ENCODE measurements at regions not wholly inside any gene's neighbourhood (a gene's known extent, or its start where the extent isn't known, plus 50 kb on each side); places are given as distances from the start of the nearest gene placed in this dataset.

DNA sequence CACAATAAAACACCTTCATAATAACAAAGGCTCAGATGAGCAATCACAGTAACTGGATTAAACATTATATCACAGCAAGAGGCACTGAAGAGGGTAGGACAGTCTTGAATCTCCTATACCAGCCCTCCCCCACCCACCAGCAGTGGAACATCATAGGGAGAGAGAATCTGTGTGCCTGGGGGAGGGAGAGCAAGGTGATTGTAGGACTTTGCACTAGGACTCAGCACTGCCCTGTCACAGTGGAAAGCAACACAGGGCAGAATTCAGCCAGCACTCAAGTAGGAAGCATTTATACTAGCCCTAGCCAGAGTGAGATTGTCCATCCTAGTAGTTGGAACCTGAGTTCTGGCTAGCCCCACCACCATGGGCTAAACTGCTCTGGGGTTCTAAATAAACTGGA lies 400.2 kb downstream of the HAO1 start:
- Histone ChIP-seq H3K36me3 (ENCODE audit: insufficient read depth, low read length) (no peaks in the 10 kb centered on the region), H3K79me2 (ENCODE audit: insufficient read depth, low read length) (no peaks in the 10 kb centered on the region), H3K4me2 (ENCODE audit: insufficient read depth, low read length) (no peak overlapping the region), H3K4me1 (ENCODE audit: insufficient read depth, low read length) (no peaks in the 10 kb centered on the region), H3K27ac (ENCODE audit: low read length) (no peak overlapping the region), H3K4me3 (ENCODE audit: low read depth in 1 of 2, low read length in 2 of 2) (no peak overlapping the region), H3K27me3 (ENCODE audit: insufficient read depth, low read length, poor library complexity) (peaks cover 3% of the 10 kb centered on the region), H4K20me1 (ENCODE audit: insufficient read depth, low read length) (no peaks in the 10 kb centered on the region), H2AFZ (ENCODE audit: low read depth, low read length) (no peak overlapping the region), H3K9ac (ENCODE audit: low read depth, low read length) (no peak overlapping the region), H3K9me3 (ENCODE audit: insufficient read depth, low read length, severe bottlenecking) (no peaks in the 10 kb centered on the region)
- ATAC-seq (ENCODE audit: insufficient read depth, low read depth) (no peak), DNase-seq (no peak)
- no peak for TF ChIP-seq EZH2 (IDR thresholded peaks at IDR 0.05; ENCODE audit: borderline replicate concordance, low read depth, low read length, severe bottlenecking)

- H3K9me3 ChIP-seq (ENCODE audit: insufficient read depth, low read length, severe bottlenecking), result no peaks in the 10 kb centered on the region
- H3K36me3 ChIP-seq (ENCODE audit: insufficient read depth, low read length), result no peaks in the 10 kb centered on the region
- no peak overlapping the region for H3K9ac ChIP-seq (ENCODE audit: low read depth, low read length)
- H4K20me1 ChIP-seq (ENCODE audit: insufficient read depth, low read length), result no peaks in the 10 kb centered on the region
- no peak overlapping the region for H3K27ac ChIP-seq (ENCODE audit: low read length)
- ATAC-seq (ENCODE audit: insufficient read depth, low read depth) (no peak), DNase-seq (no peak)
- H3K79me2 ChIP-seq (ENCODE audit: insufficient read depth, low read length), result no peaks in the 10 kb centered on the region
- H3K27me3 ChIP-seq (ENCODE audit: insufficient read depth, low read length, poor library complexity), result peaks cover 3% of the 10 kb centered on the region
- TF ChIP-seq CTCF (IDR thresholded peaks at IDR 0.05; ENCODE audit: borderline replicate concordance, extremely low read depth, low read length, poor library complexity, severe bottlenecking), result no peak
- no peak for TF ChIP-seq EZH2 (IDR thresholded peaks at IDR 0.05; ENCODE audit: borderline replicate concordance, low read depth, low read length, severe bottlenecking)
- H2AFZ ChIP-seq (ENCODE audit: low read depth, low read length), result no peak overlapping the region
- H3K4me2 ChIP-seq (ENCODE audit: insufficient read depth, low read length), result no peak overlapping the region
- no peak overlapping the region for H3K4me3 ChIP-seq (ENCODE audit: low read depth in 1 of 2, low read length in 2 of 2)
- H3K4me1 ChIP-seq (ENCODE audit: insufficient read depth, low read length), result no peaks in the 10 kb centered on the region
These were observed 399.3 kb downstream of the HAO1 start for GRCh38 chr20:7540923-7541322.

GRCh38 chr20:7571101-7571500 lies 369.2 kb downstream of the HAO1 start:
- Histone ChIP-seq H3K9me3 (ENCODE audit: insufficient read depth, low read length, severe bottlenecking) (no peaks in the 10 kb centered on the region), H4K20me1 (ENCODE audit: insufficient read depth, low read length) (no peaks in the 10 kb centered on the region), H3K9ac (ENCODE audit: low read depth, low read length) (no peak overlapping the region), H3K4me2 (ENCODE audit: insufficient read depth, low read length) (no peak overlapping the region), H3K27me3 (ENCODE audit: insufficient read depth, low read length, poor library complexity) (no peaks in the 10 kb centered on the region), H2AFZ (ENCODE audit: low read depth, low read length) (no peak overlapping the region), H3K4me3 (ENCODE audit: low read depth in 1 of 2, low read length in 2 of 2) (no peak overlapping the region), H3K36me3 (ENCODE audit: insufficient read depth, low read length) (no peaks in the 10 kb centered on the region), H3K27ac (ENCODE audit: low read length) (no peak overlapping the region), H3K79me2 (ENCODE audit: insufficient read depth, low read length) (no peaks in the 10 kb centered on the region), H3K4me1 (ENCODE audit: insufficient read depth, low read length) (no peaks in the 10 kb centered on the region)
- TF ChIP-seq EZH2 (IDR thresholded peaks at IDR 0.05; ENCODE audit: borderline replicate concordance, low read depth, low read length, severe bottlenecking), result no peak
- TF ChIP-seq CTCF (IDR thresholded peaks at IDR 0.05; ENCODE audit: borderline replicate concordance, extremely low read depth, low read length, poor library complexity, severe bottlenecking), result no peak
- ATAC-seq (ENCODE audit: insufficient read depth, low read depth), result no peak
- no peak for DNase-seq

DNA sequence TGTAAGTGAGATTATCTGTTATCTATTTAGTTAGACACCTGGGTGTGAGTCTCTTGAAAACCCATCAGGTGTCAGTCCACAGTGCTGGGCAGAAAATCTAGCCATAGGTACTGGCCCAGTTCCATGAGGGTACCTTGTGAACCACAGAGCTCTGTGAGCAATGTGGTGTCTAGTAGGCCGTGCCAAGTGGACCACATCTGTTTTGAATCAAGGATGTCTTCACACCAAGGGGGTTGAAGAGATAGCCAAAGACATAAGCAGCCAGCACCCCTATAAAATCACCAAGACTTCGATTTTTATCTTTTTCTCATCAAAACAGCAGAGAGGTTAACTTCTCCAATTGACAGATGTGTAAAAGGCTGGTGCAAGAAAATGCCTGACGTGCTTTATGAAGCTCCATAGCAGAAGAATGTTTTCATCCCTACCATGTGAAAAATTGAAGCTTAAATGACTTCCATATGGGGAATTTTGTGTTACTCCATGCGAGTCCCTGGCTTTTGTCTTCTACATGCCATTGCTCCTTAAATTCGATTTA lies 368.7 kb downstream of the HAO1 start:
- no peaks in the 10 kb centered on the region for H4K20me1 ChIP-seq (ENCODE audit: insufficient read depth, low read length)
- ATAC-seq (ENCODE audit: insufficient read depth, low read depth) (no peak), DNase-seq (no peak)
- no peaks in the 10 kb centered on the region for H3K36me3 ChIP-seq (ENCODE audit: insufficient read depth, low read length)
- no peak overlapping the region for H3K9ac ChIP-seq (ENCODE audit: low read depth, low read length)
- no peak for TF ChIP-seq CTCF (IDR thresholded peaks at IDR 0.05; ENCODE audit: borderline replicate concordance, extremely low read depth, low read length, poor library complexity, severe bottlenecking)
- TF ChIP-seq EZH2 (IDR thresholded peaks at IDR 0.05; ENCODE audit: borderline replicate concordance, low read depth, low read length, severe bottlenecking), result no peak
- H3K4me1 ChIP-seq (ENCODE audit: insufficient read depth, low read length), result no peaks in the 10 kb centered on the region
- H3K9me3 ChIP-seq (ENCODE audit: insufficient read depth, low read length, severe bottlenecking), result no peaks in the 10 kb centered on the region
- no peaks in the 10 kb centered on the region for H3K79me2 ChIP-seq (ENCODE audit: insufficient read depth, low read length)
- H2AFZ ChIP-seq (ENCODE audit: low read depth, low read length), result no peak overlapping the region
- H3K4me2 ChIP-seq (ENCODE audit: insufficient read depth, low read length), result no peak overlapping the region
- H3K27me3 ChIP-seq (ENCODE audit: insufficient read depth, low read length, poor library complexity), result no peaks in the 10 kb centered on the region
- no peak overlapping the region for H3K27ac ChIP-seq (ENCODE audit: low read length)
- no peak overlapping the region for H3K4me3 ChIP-seq (ENCODE audit: low read depth in 1 of 2, low read length in 2 of 2)

Data from DND-41 (cell line).